Transverse colon (tissue), 4 donors: ENCODE measurements at regions not wholly inside any gene's neighbourhood (a gene's known extent, or its start where the extent isn't known, plus 50 kb on each side); places are given as distances from the start of the nearest gene placed in this dataset.

Experiments
- DNase-seq: peaks from one replicate; pipeline ENCODE4 v3.0.0-alpha.2; 2019
- H3K27ac ChIP-seq, 4 donors: fragments of 200-600 bp; sonication (generic); 2 replicates each; pipeline ENCODE4 v1.5.1; 2016 to 2018; ENCODE audit warnings: inconsistent platforms in 4 of 4
- H3K27me3 ChIP-seq: fragments of 200-600 bp; sonication (generic); 2 replicates; pipeline ENCODE4 v1.5.1; 2017; ENCODE audit warnings: inconsistent platforms
- H3K36me3 ChIP-seq, 4 donors: fragments of 200-600 bp; sonication (generic); 2 replicates each; pipeline ENCODE4 v1.5.1; 2017 to 2019; ENCODE audit warnings: inconsistent platforms in 4 of 4
- H3K4me1 ChIP-seq, 4 donors: fragments of 200-600 bp; sonication (generic); 2 replicates each; pipeline ENCODE4 v1.5.1; 2017 to 2020; ENCODE audit warnings: inconsistent platforms in 4 of 4
- H3K4me3 ChIP-seq, 4 donors: fragments of 200-600 bp; sonication (generic); 1 replicate in 1 of 4; 2 replicates in 3 of 4; pipeline versions ENCODE4 v1.5.1 to v1.6.1; 2017 to 2019; ENCODE audit warnings: inconsistent platforms in 4 of 4
- H3K9me3 ChIP-seq, 2 donors: fragments of 200-600 bp; sonication (generic); 2 replicates each; pipeline ENCODE4 v1.5.1; 2017 to 2019; ENCODE audit warnings: inconsistent platforms in 2 of 2
- EP300 ChIP-seq: sonication (generic); formaldehyde crosslinking; IDR thresholded peaks from one replicate; pipeline ENCODE4 v1.6.1; 2017; ENCODE audit warnings: antibody characterized with exemption, low read depth
- POLR2A ChIP-seq: fragments of 450-650 bp; IDR thresholded peaks from one replicate; pipeline ENCODE4 v1.6.1; 2016; ENCODE audit warnings: antibody characterized with exemption, mild to moderate bottlenecking, moderate library complexity
- POLR2AphosphoS5 ChIP-seq, 3 donors: sonication (generic); formaldehyde crosslinking; IDR thresholded peaks; one replicate each; pipeline ENCODE4 v1.6.1; 2016; ENCODE audit warnings: antibody characterized with exemption in 3 of 3
- WGBS, 2 donors: methylation state at CpG; one replicate each; pipeline ENCODE4 v1.1.5; 2018; ENCODE audit warnings: low coverage in 1 of 2; 5-methylcytosine and 5-hydroxymethylcytosine counted together
- in situ Hi-C, 4 donors: fragments of 200-750 bp; cut with MboI; loops; one replicate each; pipeline versions ENCODE4 v1.15.0 to v1.15.1; 2017; ENCODE audit warnings: low sequenced_read_pairs in 3 of 4, low pct_ligation_motif_present in 1 of 4, low pct_unique_long_range_greater_than_20kb in 1 of 4
- intact Hi-C: fragments of 100-400 bp; cut with DNase I; formaldehyde crosslinking; loops from one replicate; pipeline ENCODE4 v1.15.1; 2023; ENCODE audit warnings: low total_unique reads
- TF ChIP-seq, protein P1 (sequence below), 5 experiments: fragments of 200-600 bp in 3 of 5; fragments of 450-650 bp in 2 of 5; sonication (generic) in 3 of 5; IDR thresholded peaks; 1 replicate in 2 of 5; 2 replicates in 3 of 5; pipeline ENCODE4 v1.5.1; 2016 to 2017; ENCODE audit warnings: antibody characterized with exemption in 5 of 5, inconsistent platforms in 3 of 5, mild to moderate bottlenecking in 2 of 5, moderate library complexity in 1 of 5

DNA sequence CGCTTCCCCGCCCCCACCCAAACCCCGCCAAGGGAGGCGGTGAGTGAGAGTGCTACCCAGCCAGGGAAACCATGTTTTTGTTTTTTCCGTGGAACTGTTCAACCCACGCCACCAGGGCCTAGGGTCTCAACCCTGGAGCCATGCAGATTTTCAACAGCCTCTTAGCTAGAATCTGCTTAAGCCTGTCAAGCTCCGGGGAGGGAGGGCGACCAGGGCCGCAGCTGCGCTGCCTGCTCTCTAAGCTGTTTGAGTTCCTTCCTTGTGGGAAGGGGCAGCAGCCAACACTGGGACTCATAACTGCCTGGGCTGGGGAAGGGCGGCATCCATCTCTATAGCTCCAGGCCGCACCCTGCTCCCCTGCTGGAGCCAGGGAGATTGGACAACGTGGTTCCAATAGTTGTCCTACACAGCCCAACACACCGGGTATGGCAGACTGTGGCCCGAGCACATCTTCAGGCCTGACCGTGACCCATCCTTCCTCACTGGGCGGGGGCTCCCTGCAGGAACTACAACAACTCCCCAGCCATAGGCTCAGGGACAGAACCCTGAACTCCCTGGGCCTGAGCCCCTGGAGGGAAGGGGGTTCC lies 1065.7 kb upstream of the MANEA start:
- DNase-seq, result no peak
- H3K4me3 ChIP-seq, result no peak overlapping the region
- H3K36me3 ChIP-seq, result no peaks in the 10 kb centered on the region
- in situ Hi-C loops (no loop called here), intact Hi-C loops (no loop called here)
- no peak for TF ChIP-seq EP300
- TF ChIP-seq, protein P1, sequence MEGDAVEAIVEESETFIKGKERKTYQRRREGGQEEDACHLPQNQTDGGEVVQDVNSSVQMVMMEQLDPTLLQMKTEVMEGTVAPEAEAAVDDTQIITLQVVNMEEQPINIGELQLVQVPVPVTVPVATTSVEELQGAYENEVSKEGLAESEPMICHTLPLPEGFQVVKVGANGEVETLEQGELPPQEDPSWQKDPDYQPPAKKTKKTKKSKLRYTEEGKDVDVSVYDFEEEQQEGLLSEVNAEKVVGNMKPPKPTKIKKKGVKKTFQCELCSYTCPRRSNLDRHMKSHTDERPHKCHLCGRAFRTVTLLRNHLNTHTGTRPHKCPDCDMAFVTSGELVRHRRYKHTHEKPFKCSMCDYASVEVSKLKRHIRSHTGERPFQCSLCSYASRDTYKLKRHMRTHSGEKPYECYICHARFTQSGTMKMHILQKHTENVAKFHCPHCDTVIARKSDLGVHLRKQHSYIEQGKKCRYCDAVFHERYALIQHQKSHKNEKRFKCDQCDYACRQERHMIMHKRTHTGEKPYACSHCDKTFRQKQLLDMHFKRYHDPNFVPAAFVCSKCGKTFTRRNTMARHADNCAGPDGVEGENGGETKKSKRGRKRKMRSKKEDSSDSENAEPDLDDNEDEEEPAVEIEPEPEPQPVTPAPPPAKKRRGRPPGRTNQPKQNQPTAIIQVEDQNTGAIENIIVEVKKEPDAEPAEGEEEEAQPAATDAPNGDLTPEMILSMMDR (IDR thresholded peaks at IDR 0.05), result no peak
- no peak for TF ChIP-seq POLR2AphosphoS5 (IDR thresholded peaks at IDR 0.05)
- no peak for TF ChIP-seq POLR2A
- H3K27me3 ChIP-seq, result no peaks in the 10 kb centered on the region
- no peak overlapping the region for H3K27ac ChIP-seq
- H3K9me3 ChIP-seq, result no peaks in the 10 kb centered on the region
- no peaks in the 10 kb centered on the region for H3K4me1 ChIP-seq
- 89% methylated on average over 15 of the region's 17 CpGs; no CpG with 5 or more reads in 1 of the 2 donors for WGBS, 2 donors

DNA sequence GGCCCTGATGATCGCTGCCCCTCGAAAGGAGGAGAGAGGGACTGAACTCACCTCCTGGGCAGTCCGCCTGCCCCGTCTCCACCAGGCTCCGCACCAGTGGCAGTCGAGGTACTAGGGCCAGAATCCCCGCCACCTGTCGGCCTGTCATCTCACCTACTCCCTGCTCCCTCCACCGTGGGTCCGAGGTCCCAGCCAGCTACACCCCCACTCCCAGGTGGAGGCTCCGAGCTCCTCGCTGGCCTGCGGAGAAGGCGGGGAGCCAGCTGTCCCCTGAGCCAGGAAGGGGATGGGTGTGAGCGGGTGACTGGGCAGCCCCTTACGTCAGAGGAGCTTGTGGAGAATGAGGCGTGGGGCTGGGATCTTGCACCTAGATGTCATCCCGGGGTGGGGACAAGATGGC lies 1066.5 kb upstream of the MANEA start:
- Histone ChIP-seq H3K27me3 (no peaks in the 10 kb centered on the region), H3K4me3 (no peak overlapping the region), H3K27ac (no peak overlapping the region), H3K4me1 (no peaks in the 10 kb centered on the region), H3K36me3 (no peaks in the 10 kb centered on the region), H3K9me3 (no peaks in the 10 kb centered on the region)
- no peak for DNase-seq
- 89 to 92% methylated on average over 5 to 18 of the region's 18 CpGs for WGBS, 2 donors
- in situ Hi-C loops (no loop called here), intact Hi-C loops (no loop called here)
- TF ChIP-seq POLR2A (no peak), EP300 (no peak), POLR2AphosphoS5 (IDR thresholded peaks at IDR 0.05) (no peak)
- TF ChIP-seq, protein P1 (IDR thresholded peaks at IDR 0.05), result no peak

DNA sequence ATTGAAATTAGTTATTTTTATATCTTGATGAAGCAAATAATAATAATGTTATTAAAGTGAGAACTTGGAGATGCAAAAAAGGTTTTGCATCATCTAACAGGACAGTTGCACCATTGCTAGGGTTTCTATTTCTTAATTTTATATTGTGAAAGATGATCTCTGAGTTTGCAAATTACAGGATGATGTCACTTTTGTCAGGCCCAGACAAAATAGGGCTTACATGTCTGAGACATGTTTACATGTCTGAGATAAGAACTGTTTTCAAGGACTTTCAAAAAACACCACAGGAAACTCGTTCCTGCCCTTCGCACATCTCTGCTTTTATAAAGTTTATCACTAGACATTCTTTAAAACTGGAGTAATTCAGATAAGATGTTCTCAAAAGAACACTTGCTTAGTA lies 1075.8 kb upstream of the MANEA start:
- H3K4me3 ChIP-seq, result no peak overlapping the region
- 31 to 33% methylated on average over 2 of the region's 2 CpGs for WGBS, 2 donors
- H3K4me1 ChIP-seq, result no peaks in the 10 kb centered on the region
- TF ChIP-seq POLR2AphosphoS5 (IDR thresholded peaks at IDR 0.05), result no peak
- TF ChIP-seq, protein P1 (IDR thresholded peaks at IDR 0.05), result no peak
- no peak for TF ChIP-seq POLR2A
- no peak for DNase-seq
- intact Hi-C loops (no loop called here), in situ Hi-C loops (no loop called here)
- H3K36me3 ChIP-seq, result no peaks in the 10 kb centered on the region
- H3K27me3 ChIP-seq, result no peaks in the 10 kb centered on the region
- H3K27ac ChIP-seq, result no peak overlapping the region
- no peaks in the 10 kb centered on the region for H3K9me3 ChIP-seq

DNA sequence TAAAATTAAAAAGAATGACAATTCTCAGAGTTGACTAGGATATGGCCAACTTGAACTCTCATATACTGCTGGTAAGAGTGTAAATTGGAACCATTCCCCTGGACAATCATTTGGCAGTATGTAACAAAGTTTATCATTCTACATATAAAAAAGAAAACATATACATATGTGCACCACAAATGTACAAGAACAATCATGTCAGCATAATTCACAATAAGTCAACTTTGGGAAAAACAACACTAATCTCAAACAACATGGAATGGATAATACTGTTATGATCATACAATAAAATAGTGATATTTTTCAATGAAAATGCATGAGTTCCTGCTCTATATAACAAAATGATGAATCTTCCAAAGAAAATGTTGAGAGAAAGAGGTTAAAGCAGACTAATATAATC lies 1078.7 kb upstream of the EPHA7 start:
- TF ChIP-seq POLR2A, result no peak
- TF ChIP-seq EP300, result no peak
- TF ChIP-seq, protein P1 (IDR thresholded peaks at IDR 0.05), result no peak
- TF ChIP-seq POLR2AphosphoS5 (IDR thresholded peaks at IDR 0.05), result no peak
- intact Hi-C loops, result no loop called here
- Histone ChIP-seq H3K4me1 (no peaks in the 10 kb centered on the region), H3K9me3 (no peaks in the 10 kb centered on the region), H3K4me3 (no peak overlapping the region), H3K27ac (no peak overlapping the region), H3K27me3 (no peaks in the 10 kb centered on the region), H3K36me3 (no peaks in the 10 kb centered on the region)
- DNase-seq, result no peak
- in situ Hi-C loops, result no loop called here
